GM21786 (cell line): ENCODE measurements at regions not wholly inside any gene's neighbourhood (a gene's known extent, or its start where the extent isn't known, plus 50 kb on each side); places are given as distances from the start of the nearest gene placed in this dataset.

Source experiments
- ATAC-seq: cut with Tn5 transposase; IDR thresholded peaks from one replicate; pipeline ENCODE4 v1.9.1; 2021; ENCODE audit not compliant: unreplicated experiment

- ATAC-seq, result no peak
Observed at GRCh38 chr19:28429356-28429755, 783.6 kb downstream of the UQCRFS1 start.

- no peak for ATAC-seq
Observed at GRCh38 chr19:28428663-28429348, 784.1 kb downstream of the UQCRFS1 start.

- ATAC-seq, result no peak
Observed at GRCh38 chr19:28427376-28428083, 785.4 kb downstream of the UQCRFS1 start.

- no peak for ATAC-seq
Observed at GRCh38 chr19:28426730-28427225, 786.2 kb downstream of the UQCRFS1 start.

GRCh38 chr19:28426110-28426729 is 786.7 kb downstream of the UQCRFS1 start:
- ATAC-seq, result no peak

GRCh38 chr19:28425046-28425931 is 787.7 kb downstream of the UQCRFS1 start:
- ATAC-seq, result no peak

GRCh38 chr19:28424662-28425045 is 788.3 kb downstream of the UQCRFS1 start:
- ATAC-seq, result no peak

GRCh38 chr19:28424077-28424476 is 788.9 kb downstream of the UQCRFS1 start:
- no peak for ATAC-seq

GRCh38 chr19:28422791-28423650 is 789.9 kb downstream of the UQCRFS1 start:
- no peak for ATAC-seq

- no peak for ATAC-seq
Observed at GRCh38 chr19:28422046-28422445, 790.9 kb downstream of the UQCRFS1 start.

GRCh38 chr19:28420811-28421550 is 792.0 kb downstream of the UQCRFS1 start:
- no peak for ATAC-seq

GRCh38 chr19:28419312-28419711 is 793.6 kb downstream of the UQCRFS1 start:
- no peak for ATAC-seq

- no peak for ATAC-seq
Observed at GRCh38 chr19:28417361-28417760, 795.6 kb downstream of the UQCRFS1 start.

GRCh38 chr19:28416245-28416644 is 796.7 kb downstream of the UQCRFS1 start:
- ATAC-seq, result no peak

- no peak for ATAC-seq
Observed at GRCh38 chr19:28414748-28415147, 798.2 kb downstream of the UQCRFS1 start.

GRCh38 chr19:28409859-28410258 is 803.1 kb downstream of the UQCRFS1 start:
- ATAC-seq, result no peak

- no peak for ATAC-seq
Observed at GRCh38 chr19:28406966-28407365, 806.0 kb downstream of the UQCRFS1 start.

- ATAC-seq, result no peak
Observed at GRCh38 chr19:28405346-28405742, 807.6 kb downstream of the UQCRFS1 start.

GRCh38 chr19:28404472-28404871 is 808.5 kb downstream of the UQCRFS1 start:
- no peak for ATAC-seq
